HAP-1 (cell line): ENCODE measurements at regions not wholly inside any gene's neighbourhood (a gene's known extent, or its start where the extent isn't known, plus 50 kb on each side); places are given as distances from the start of the nearest gene placed in this dataset.

ENCODE experiments used
- DNase-seq, 2 experiments: peaks; one replicate each; pipeline ENCODE4 v3.0.0-alpha.2; 2016 to 2020; ENCODE audit warnings: low spot score in 2 of 2
- H3K27me3 ChIP-seq: fragments of 250-450 bp; sonication (Bioruptor Pico); 2 replicates; pipeline ENCODE4 v1.5.1; 2020; ENCODE audit warnings: low read depth, mild to moderate bottlenecking, moderate library complexity
- H3K36me3 ChIP-seq: fragments of 250-450 bp; sonication (Bioruptor Pico); replicated peaks from 2 replicates; pipeline ENCODE4 v1.5.1; 2020; ENCODE audit warnings: mild to moderate bottlenecking
- H3K4me1 ChIP-seq: fragments of 250-450 bp; sonication (Bioruptor Pico); 2 replicates; pipeline ENCODE4 v1.5.1; 2020; ENCODE audit warnings: mild to moderate bottlenecking
- H3K4me3 ChIP-seq: fragments of 250-450 bp; sonication (Bioruptor Pico); 2 replicates; pipeline ENCODE4 v1.5.1; 2020; ENCODE audit warnings: mild to moderate bottlenecking, moderate library complexity
- H3K9me3 ChIP-seq: fragments of 250-450 bp; sonication (Bioruptor Pico); 2 replicates; pipeline ENCODE4 v1.5.1; 2020; ENCODE audit warnings: mild to moderate bottlenecking, moderate library complexity
- in situ Hi-C: fragments of 300-500 bp; cut with MboI; formaldehyde crosslinking; loops from 3 replicates; pipeline ENCODE4 v1.14.3; 2020; ENCODE audit warnings: low sequenced_read_pairs, inconsistent platforms, mixed read lengths

GRCh38 chr11:97430877-97431276 is 1041.1 kb downstream of the JRKL start:
- no peak for DNase-seq
- Histone ChIP-seq H3K27me3 (no peaks in the 10 kb centered on the region), H3K36me3 (no peaks in the 10 kb centered on the region), H3K4me3 (no peak overlapping the region), H3K4me1 (no peaks in the 10 kb centered on the region), H3K9me3 (no peaks in the 10 kb centered on the region)
- in situ Hi-C loops: no loop called here

- Histone ChIP-seq H3K4me3 (no peak overlapping the region), H3K27me3 (no peaks in the 10 kb centered on the region), H3K36me3 (no peaks in the 10 kb centered on the region), H3K9me3 (no peaks in the 10 kb centered on the region), H3K4me1 (no peaks in the 10 kb centered on the region)
- no peak for DNase-seq
- in situ Hi-C loops: no loop called here
Observed at GRCh38 chr11:97432926-97433325, 1043.1 kb downstream of the JRKL start.

DNA sequence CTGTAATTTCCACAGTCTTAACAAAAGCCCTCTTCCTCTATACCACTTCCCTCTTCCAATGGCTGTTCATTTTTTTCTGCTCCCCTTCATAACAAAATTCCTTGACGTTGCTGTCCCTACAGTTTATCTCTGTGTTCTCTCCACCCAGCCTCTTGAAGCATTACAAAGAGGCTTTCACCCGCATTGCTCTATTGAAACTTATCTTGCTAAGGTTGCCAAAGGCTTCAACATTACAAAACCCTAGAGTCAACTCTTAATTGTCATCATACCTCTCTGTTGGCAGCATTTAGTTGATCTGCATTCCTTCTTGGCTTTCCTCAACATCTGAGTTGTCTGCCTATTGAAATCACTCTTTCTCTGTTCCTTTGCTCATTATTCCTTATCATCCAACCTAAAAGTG is 1055.7 kb downstream of the JRKL start:
- no peaks in the 10 kb centered on the region for H3K4me1 ChIP-seq
- DNase-seq: no peak
- H3K4me3 ChIP-seq: no peak overlapping the region
- H3K36me3 ChIP-seq: no peaks in the 10 kb centered on the region
- H3K9me3 ChIP-seq: no peaks in the 10 kb centered on the region
- in situ Hi-C loops: no loop called here
- H3K27me3 ChIP-seq: no peaks in the 10 kb centered on the region

GRCh38 chr11:97451441-97451840 is 1061.6 kb downstream of the JRKL start:
- H3K9me3 ChIP-seq: no peaks in the 10 kb centered on the region

DNA sequence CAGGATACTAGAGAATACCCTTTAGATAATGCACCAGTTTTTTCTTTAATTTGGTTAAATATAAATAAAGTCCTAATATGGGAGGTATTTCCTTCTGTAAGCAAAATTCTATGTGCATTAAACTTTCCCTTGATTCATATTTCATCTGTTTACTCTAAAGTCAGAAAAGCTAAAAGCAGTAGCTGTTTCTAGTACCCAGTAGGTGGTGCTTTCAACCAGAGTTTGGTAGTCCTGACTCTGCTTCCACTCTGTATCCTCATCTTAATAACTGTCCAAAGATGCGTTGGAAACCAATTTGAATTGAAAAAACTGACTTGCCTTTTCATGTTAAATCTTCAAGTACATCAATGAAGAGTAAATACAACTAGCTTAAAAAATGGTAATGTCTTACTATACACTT is 1065.2 kb downstream of the JRKL start:
- peak in 1 of 2 experiments; percentile 30 for DNase-seq
- in situ Hi-C loops: no loop called here
- Histone ChIP-seq H3K9me3 (no peaks in the 10 kb centered on the region), H3K4me1 (no peaks in the 10 kb centered on the region), H3K4me3 (no peak overlapping the region), H3K27me3 (no peaks in the 10 kb centered on the region), H3K36me3 (no peaks in the 10 kb centered on the region)

More at GRCh38 chr11:97451441-97451840, 1061.6 kb downstream of the JRKL start:
- no peaks in the 10 kb centered on the region for H3K4me1 ChIP-seq
- no peak overlapping the region for H3K4me3 ChIP-seq
- in situ Hi-C loops: no loop called here
- H3K36me3 ChIP-seq: no peaks in the 10 kb centered on the region
- no peaks in the 10 kb centered on the region for H3K27me3 ChIP-seq
- DNase-seq: no peak

GRCh38 chr11:97460091-97460490 is 1070.3 kb downstream of the JRKL start:
- H3K4me3 ChIP-seq: no peak overlapping the region
- no peaks in the 10 kb centered on the region for H3K9me3 ChIP-seq
- H3K36me3 ChIP-seq: no peaks in the 10 kb centered on the region
- no peaks in the 10 kb centered on the region for H3K4me1 ChIP-seq
- DNase-seq: no peak
- H3K27me3 ChIP-seq: no peaks in the 10 kb centered on the region
- in situ Hi-C loops: no loop called here

- Histone ChIP-seq H3K4me3 (no peak overlapping the region), H3K27me3 (no peaks in the 10 kb centered on the region), H3K36me3 (no peaks in the 10 kb centered on the region), H3K4me1 (no peaks in the 10 kb centered on the region), H3K9me3 (no peaks in the 10 kb centered on the region)
- in situ Hi-C loops: no loop called here
- DNase-seq: no peak
Observed at GRCh38 chr11:97461044-97461880, 1071.4 kb downstream of the JRKL start.

DNA sequence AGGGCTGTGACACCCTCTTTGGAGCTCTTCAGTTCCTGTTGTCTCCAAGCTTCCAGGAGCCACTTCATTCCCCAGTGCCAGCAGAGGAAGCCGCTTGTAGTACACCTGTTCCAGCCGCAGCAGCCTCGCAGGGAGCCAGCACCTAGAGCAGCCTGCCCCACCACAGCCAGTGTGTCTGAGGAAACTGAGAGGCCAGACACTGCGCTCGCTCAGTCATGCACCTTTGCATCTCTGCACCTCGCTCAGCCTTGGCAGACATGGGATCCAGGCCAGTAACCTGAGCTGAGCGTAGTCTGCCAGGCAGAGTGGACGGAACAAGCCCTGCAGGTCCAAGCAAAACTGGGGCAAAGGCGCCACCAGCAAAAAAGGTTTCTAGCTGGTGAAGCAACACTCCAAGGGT is 1072.1 kb downstream of the JRKL start:
- in situ Hi-C loops: no loop called here
- H3K4me3 ChIP-seq: no peak overlapping the region

DNA sequence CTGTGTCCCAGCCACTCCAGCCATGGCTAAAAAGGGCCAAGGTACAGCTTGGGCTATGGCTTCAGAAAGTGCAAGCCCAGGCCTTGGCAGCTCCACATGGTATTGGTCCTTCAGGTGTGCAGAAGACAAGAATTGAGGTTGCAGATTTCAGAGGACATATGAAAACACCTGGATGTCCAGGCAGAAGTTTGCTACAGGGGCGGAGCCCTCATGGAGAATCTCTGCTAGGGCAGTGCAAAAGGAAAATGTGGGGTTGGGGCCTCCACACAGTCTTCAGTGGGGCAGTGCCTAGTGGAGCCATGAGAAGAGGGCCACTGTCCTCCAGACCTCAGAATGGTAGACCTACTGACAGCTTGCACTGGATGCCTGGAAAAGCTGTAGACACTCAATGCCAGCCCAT is 1074.1 kb downstream of the JRKL start:
- in situ Hi-C loops: no loop called here
- Histone ChIP-seq H3K4me3 (no peak overlapping the region), H3K27me3 (no peaks in the 10 kb centered on the region), H3K36me3 (no peaks in the 10 kb centered on the region), H3K9me3 (no peaks in the 10 kb centered on the region), H3K4me1 (no peaks in the 10 kb centered on the region)
- DNase-seq: no peak

More for the DNA sequence above, 1072.1 kb downstream of the JRKL start:
- Histone ChIP-seq H3K9me3 (no peaks in the 10 kb centered on the region), H3K4me1 (no peaks in the 10 kb centered on the region), H3K27me3 (no peaks in the 10 kb centered on the region), H3K36me3 (no peaks in the 10 kb centered on the region)
- no peak for DNase-seq

- in situ Hi-C loops: no loop called here
- Histone ChIP-seq H3K27me3 (no peaks in the 10 kb centered on the region), H3K9me3 (no peaks in the 10 kb centered on the region), H3K4me1 (no peaks in the 10 kb centered on the region), H3K36me3 (no peaks in the 10 kb centered on the region), H3K4me3 (no peak overlapping the region)
- DNase-seq: no peak
Observed at GRCh38 chr11:97471480-97471879, 1081.7 kb downstream of the JRKL start.

GRCh38 chr11:97487387-97487786 is 1097.6 kb downstream of the JRKL start:
- in situ Hi-C loops: no loop called here
- DNase-seq: no peak
- no peaks in the 10 kb centered on the region for H3K9me3 ChIP-seq

GRCh38 chr11:97498891-97499290 is 1109.1 kb downstream of the JRKL start:
- H3K27me3 ChIP-seq: no peaks in the 10 kb centered on the region
- no peaks in the 10 kb centered on the region for H3K4me1 ChIP-seq
- in situ Hi-C loops: no loop called here
- H3K36me3 ChIP-seq: no peaks in the 10 kb centered on the region
- H3K4me3 ChIP-seq: no peak overlapping the region
- H3K9me3 ChIP-seq: no peaks in the 10 kb centered on the region
- DNase-seq: no peak

More at GRCh38 chr11:97487387-97487786, 1097.6 kb downstream of the JRKL start:
- Histone ChIP-seq H3K4me3 (no peak overlapping the region), H3K36me3 (no peaks in the 10 kb centered on the region), H3K4me1 (no peaks in the 10 kb centered on the region), H3K27me3 (no peaks in the 10 kb centered on the region)

DNA sequence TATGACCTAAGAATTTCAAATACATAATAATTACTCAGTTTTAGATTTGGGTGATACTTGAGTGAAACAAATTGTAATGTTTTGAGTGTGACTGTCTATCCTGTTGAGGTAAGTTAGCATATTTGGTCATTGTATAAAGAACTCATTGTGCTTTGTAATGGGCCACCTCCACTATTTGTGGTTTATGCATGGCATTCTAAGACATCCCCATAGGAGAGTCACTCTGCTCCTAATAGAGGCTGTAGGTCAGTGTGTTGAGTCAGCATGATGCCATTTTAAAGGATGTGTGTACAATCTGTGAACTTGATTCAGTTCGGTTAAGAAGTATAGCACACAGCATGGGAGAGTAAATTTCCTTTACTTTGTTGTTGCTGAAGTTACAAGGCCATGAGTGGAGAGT is 1112.4 kb downstream of the JRKL start:
- H3K4me1 ChIP-seq: peaks cover 10% of the 10 kb centered on the region
- DNase-seq: no peak
- in situ Hi-C loops: no loop called here
- H3K36me3 ChIP-seq: no peaks in the 10 kb centered on the region
- H3K27me3 ChIP-seq: no peaks in the 10 kb centered on the region
- H3K9me3 ChIP-seq: no peaks in the 10 kb centered on the region
- no peak overlapping the region for H3K4me3 ChIP-seq

DNA sequence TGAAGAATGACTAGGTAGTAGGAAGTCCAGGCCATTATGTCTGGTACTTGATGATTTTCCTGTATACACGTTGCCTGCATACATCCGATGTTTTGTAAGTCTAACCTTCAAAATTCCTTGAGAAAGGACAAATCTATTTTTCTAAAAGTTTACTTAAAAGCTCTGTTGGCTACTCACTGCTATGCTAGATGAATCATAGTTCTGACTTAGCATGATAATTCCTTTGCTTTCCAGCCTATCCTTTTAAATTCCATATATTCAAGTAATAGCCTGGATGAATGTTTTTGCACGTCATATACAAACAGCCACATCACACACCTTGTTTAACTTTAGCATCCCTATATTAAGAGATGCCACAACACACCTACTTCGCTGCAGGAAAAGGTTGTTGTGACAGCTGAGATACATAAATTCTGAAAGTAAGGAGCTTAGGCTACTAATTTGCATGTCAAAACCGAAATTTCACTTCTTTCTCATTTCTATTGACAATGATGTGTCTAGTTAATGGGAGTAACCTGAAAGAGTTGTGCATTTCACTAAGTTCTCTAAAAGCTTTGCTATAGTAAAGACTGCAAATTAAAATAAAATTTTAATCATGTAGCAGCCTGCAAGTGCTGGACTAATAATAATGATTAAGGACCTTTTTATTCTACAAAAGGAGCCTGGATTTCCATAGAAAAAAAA is 1116.4 kb downstream of the JRKL start:
- peak in 1 of 2 experiments; percentile 73 for DNase-seq
- in situ Hi-C loops: no loop called here
- no peak overlapping the region for H3K4me3 ChIP-seq
- H3K27me3 ChIP-seq: no peaks in the 10 kb centered on the region
- H3K4me1 ChIP-seq: peaks cover 10% of the 10 kb centered on the region
- no peaks in the 10 kb centered on the region for H3K36me3 ChIP-seq
- H3K9me3 ChIP-seq: no peaks in the 10 kb centered on the region
